Upper lobe of left lung (tissue), 6 donors: ENCODE measurements at regions not wholly inside any gene's neighbourhood (a gene's known extent, or its start where the extent isn't known, plus 50 kb on each side); places are given as distances from the start of the nearest gene placed in this dataset.

ENCODE experiments used
- ATAC-seq, 2 donors: fragments of 200-7000 bp; cut with Tn5 transposase; one replicate each; pipeline ENCODE4 v1.9.1; 2022; ENCODE audit warnings: mild to moderate bottlenecking in 2 of 2, moderate library complexity in 2 of 2; ENCODE audit not compliant: low FRiP score in 2 of 2
- DNase-seq, 2 donors: peaks; one replicate each; pipeline ENCODE4 v3.0.0-alpha.2; 2019 to 2020
- H3K27ac ChIP-seq, 4 donors: fragments of 200-600 bp; sonication (generic); one replicate each; pipeline ENCODE4 v1.5.1; 2016 to 2019
- H3K27me3 ChIP-seq, 4 donors: fragments of 200-600 bp; sonication (generic); one replicate each; pipeline ENCODE4 v1.5.1; 2017 to 2019
- H3K36me3 ChIP-seq, 4 donors: fragments of 200-600 bp; sonication (generic); one replicate each; pipeline ENCODE4 v1.5.1; 2016 to 2019
- H3K4me1 ChIP-seq, 4 donors: fragments of 200-600 bp; sonication (generic); one replicate each; pipeline ENCODE4 v1.5.1; 2018 to 2019
- H3K4me3 ChIP-seq, 4 donors: fragments of 200-600 bp; sonication (generic); one replicate each; pipeline ENCODE4 v1.5.1; 2017 to 2019; ENCODE audit warnings: mild to moderate bottlenecking in 2 of 4, moderate library complexity in 1 of 4
- H3K9me3 ChIP-seq, 4 donors: fragments of 200-600 bp; sonication (generic); one replicate each; pipeline ENCODE4 v1.5.1; 2018 to 2019
- EP300 ChIP-seq, 4 donors: sonication (generic); formaldehyde crosslinking; IDR thresholded peaks; one replicate each; pipeline ENCODE4 v1.5.1; 2017; ENCODE audit warnings: antibody characterized with exemption in 4 of 4, control low read depth in 2 of 4
- POLR2A ChIP-seq, 4 donors: fragments of 450-650 bp; IDR thresholded peaks; one replicate each; pipeline ENCODE4 v1.5.1; 2016 to 2017; ENCODE audit warnings: antibody characterized with exemption in 4 of 4, mild to moderate bottlenecking in 2 of 4
- POLR2AphosphoS5 ChIP-seq, 2 donors: sonication (generic); formaldehyde crosslinking; IDR thresholded peaks; one replicate each; pipeline ENCODE4 v1.5.1; 2017; ENCODE audit warnings: antibody characterized with exemption in 2 of 2
- WGBS, 2 donors: methylation state at CpG; one replicate each; pipeline ENCODE4 v1.1.5; 2017 to 2018; 5-methylcytosine and 5-hydroxymethylcytosine counted together
- TF ChIP-seq, protein P1 (sequence below), 6 experiments: fragments of 450-650 bp in 4 of 6; fragments of 200-600 bp in 2 of 6; sonication (generic) in 2 of 6; IDR thresholded peaks; one replicate each; pipeline ENCODE4 v1.5.1; 2016 to 2019; ENCODE audit warnings: antibody characterized with exemption in 6 of 6
- donor health status: DM: no; HTN: no; CAD: no; lungs with moderate emphysema.
- donor health status: DM: no; HTN: yes; CAD: no; lungs with severe emphysema.

DNA sequence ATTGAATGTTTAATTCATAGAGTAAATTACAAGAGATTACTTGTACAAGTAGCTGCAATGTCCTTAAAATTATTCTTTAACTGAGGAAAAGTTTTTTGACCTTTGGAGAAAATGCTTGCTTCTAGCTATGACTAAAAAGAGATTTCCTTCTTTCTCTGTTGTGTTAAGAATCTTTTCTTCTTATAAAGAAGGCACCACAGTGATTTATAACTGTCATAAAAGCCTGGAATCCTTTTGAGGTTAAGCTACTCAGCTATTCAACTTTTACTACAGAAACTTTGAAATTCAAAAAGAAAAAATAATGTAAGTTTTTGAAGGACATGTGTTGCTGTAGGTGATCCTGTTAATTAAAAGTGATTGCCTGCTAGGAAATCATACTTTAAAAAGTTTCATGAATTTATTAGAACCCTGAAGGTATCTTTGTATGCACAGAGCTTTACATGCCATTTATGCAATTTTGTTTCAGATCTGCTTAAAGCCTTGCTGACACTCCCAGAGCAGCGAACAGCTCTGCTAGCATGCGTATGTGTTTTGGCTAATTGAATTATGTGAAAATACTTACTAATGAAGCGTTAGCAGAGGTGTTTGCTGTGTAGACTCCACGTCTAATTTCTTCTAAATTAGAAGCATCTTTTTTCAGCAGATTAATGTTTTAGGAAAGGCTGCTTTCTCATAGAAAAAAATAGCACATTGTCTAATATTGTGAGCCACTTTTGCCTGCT lies 94.7 kb upstream of the SMYD2 start:
- Histone ChIP-seq H3K4me3 (no peak overlapping the region), H3K9me3 (no peaks in the 10 kb centered on the region), H3K27me3 (peaks cover 0 to 14% (median 5%) of the 10 kb centered on the region in 4 donors), H3K27ac (no peak overlapping the region), H3K4me1 (peaks cover 4 to 7% (median 6%) of the 10 kb centered on the region in 4 donors), H3K36me3 (no peaks in the 10 kb centered on the region)
- ATAC-seq (no peak), DNase-seq (no peak)
- 44 to 58% methylated on average over 4 of the region's 4 CpGs for WGBS, 2 donors
- TF ChIP-seq EP300 (IDR thresholded peaks at IDR 0.05) = no peak
- no peak for TF ChIP-seq POLR2A (IDR thresholded peaks at IDR 0.05)
- no peak for TF ChIP-seq POLR2AphosphoS5 (IDR thresholded peaks at IDR 0.05)
- TF ChIP-seq, protein P1, sequence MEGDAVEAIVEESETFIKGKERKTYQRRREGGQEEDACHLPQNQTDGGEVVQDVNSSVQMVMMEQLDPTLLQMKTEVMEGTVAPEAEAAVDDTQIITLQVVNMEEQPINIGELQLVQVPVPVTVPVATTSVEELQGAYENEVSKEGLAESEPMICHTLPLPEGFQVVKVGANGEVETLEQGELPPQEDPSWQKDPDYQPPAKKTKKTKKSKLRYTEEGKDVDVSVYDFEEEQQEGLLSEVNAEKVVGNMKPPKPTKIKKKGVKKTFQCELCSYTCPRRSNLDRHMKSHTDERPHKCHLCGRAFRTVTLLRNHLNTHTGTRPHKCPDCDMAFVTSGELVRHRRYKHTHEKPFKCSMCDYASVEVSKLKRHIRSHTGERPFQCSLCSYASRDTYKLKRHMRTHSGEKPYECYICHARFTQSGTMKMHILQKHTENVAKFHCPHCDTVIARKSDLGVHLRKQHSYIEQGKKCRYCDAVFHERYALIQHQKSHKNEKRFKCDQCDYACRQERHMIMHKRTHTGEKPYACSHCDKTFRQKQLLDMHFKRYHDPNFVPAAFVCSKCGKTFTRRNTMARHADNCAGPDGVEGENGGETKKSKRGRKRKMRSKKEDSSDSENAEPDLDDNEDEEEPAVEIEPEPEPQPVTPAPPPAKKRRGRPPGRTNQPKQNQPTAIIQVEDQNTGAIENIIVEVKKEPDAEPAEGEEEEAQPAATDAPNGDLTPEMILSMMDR (IDR thresholded peaks at IDR 0.05) = no peak

DNA sequence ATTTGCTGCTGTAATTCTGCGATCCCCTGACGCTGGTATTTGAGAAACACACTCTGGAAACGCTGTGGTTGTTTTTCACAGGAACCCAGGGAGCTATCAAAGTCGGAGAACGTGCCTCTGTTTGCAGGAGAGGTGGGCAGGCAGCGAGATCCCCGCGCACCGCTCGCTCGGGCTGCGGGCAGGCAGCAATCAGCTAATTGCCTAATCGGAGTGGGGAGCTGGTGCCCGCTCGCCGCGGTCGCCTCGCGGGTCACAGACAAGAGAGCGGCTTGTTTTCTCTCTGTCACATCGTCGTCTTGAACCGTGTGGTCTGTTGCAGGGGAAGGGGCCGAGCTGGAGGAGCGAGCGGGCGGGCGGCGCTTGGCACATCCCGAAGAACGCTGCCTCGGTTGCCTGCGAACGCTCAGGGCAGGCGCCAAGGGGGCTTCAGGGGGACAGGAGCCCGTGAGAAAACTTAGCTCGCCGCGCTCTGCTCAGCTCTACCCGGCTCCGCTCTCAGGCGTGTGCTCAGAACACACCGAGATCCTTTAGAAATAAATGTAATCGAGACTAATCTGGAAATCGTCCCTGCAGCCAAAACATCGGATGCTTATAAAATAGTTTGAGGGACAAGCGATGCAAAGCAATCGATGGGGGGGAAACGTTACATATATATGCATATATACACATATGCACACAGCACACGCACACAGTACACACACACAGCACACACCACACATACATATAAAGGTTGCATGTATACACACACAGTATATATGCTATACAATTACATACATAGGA lies 93.6 kb upstream of the SMYD2 start:
- WGBS, 2 donors = 8 to 11% methylated on average over 29 to 51 of the region's 51 CpGs
- H3K27me3 ChIP-seq = peaks cover 0 to 14% (median 5%) of the 10 kb centered on the region in 4 donors

GRCh38 chr1:214187933-214188332 lies 93.0 kb upstream of the SMYD2 start:
- Histone ChIP-seq H3K4me3 (no peak overlapping the region), H3K27ac (no peak overlapping the region), H3K36me3 (no peaks in the 10 kb centered on the region), H3K9me3 (no peaks in the 10 kb centered on the region), H3K27me3 (peaks cover 0 to 14% (median 5%) of the 10 kb centered on the region in 4 donors), H3K4me1 (peaks cover 4 to 7% (median 6%) of the 10 kb centered on the region in 4 donors)
- DNase-seq (no peak), ATAC-seq (peak in 1 of 2 donors; percentile 12)
- 19 to 31% methylated on average over 7 of the region's 7 CpGs for WGBS, 2 donors
- TF ChIP-seq, protein P1 (IDR thresholded peaks at IDR 0.05) = no peak
- no peak for TF ChIP-seq POLR2A (IDR thresholded peaks at IDR 0.05)

More for the DNA sequence above, 93.6 kb upstream of the SMYD2 start:
- peaks cover 4 to 7% (median 6%) of the 10 kb centered on the region in 4 donors for H3K4me1 ChIP-seq
- ATAC-seq = peak in 1 of 2 donors; percentile 30
- peak overlapping the region in 1 of 4 donors; percentile 8 for H3K4me3 ChIP-seq
- no peaks in the 10 kb centered on the region for H3K9me3 ChIP-seq
- H3K27ac ChIP-seq = no peak overlapping the region
- DNase-seq = peak in 1 of 2 donors; percentile 77
- no peaks in the 10 kb centered on the region for H3K36me3 ChIP-seq
- no peak for TF ChIP-seq POLR2AphosphoS5 (IDR thresholded peaks at IDR 0.05)
- no peak for TF ChIP-seq EP300 (IDR thresholded peaks at IDR 0.05)
- no peak for TF ChIP-seq POLR2A (IDR thresholded peaks at IDR 0.05)
- TF ChIP-seq, protein P1 (IDR thresholded peaks at IDR 0.05) = no peak

DNA sequence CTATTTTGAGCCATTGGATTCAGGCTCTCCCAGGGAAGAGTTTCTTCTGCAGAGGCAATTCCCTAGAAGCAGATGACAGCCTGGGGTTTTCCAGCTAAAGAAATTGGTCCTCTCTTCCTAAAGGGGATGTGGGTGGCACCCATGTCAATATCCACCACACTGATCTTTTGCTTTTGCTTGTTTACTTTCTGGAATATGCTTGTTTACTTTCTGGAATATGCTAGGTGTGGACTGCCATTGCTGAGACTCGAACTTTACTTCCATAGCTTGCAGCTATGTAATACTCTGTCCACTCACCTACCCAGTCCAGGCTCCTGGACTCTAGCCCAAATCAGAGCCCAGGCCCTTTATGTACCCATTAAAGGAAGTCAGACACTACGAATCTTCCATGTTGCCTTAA lies 92.1 kb upstream of the SMYD2 start:
- WGBS, 2 donors = 63 to 86% methylated on average over 2 of the region's 2 CpGs
- DNase-seq = no peak

More for the DNA sequence above, 92.1 kb upstream of the SMYD2 start:
- TF ChIP-seq EP300 (IDR thresholded peaks at IDR 0.05) (no peak), POLR2AphosphoS5 (IDR thresholded peaks at IDR 0.05) (no peak), POLR2A (IDR thresholded peaks at IDR 0.05) (no peak)
- TF ChIP-seq, protein P1 (IDR thresholded peaks at IDR 0.05) = no peak
- Histone ChIP-seq H3K36me3 (no peaks in the 10 kb centered on the region), H3K4me3 (no peak overlapping the region), H3K27ac (no peak overlapping the region), H3K27me3 (peaks cover 0 to 14% (median 5%) of the 10 kb centered on the region in 4 donors), H3K4me1 (peaks cover 4 to 7% (median 6%) of the 10 kb centered on the region in 4 donors), H3K9me3 (no peaks in the 10 kb centered on the region)
- ATAC-seq = no peak
